Tongue (tissue), 1 donor: ENCODE measurements at regions not wholly inside any gene's neighbourhood (a gene's known extent, or its start where the extent isn't known, plus 50 kb on each side); places are given as distances from the start of the nearest gene placed in this dataset.

ENCODE experiments used
- DNase-seq: peaks from one replicate; pipeline ENCODE4 v3.0.0-alpha.2; 2015

GRCh38 chr9:20114974-20115373 is 326.1 kb upstream of the SLC24A2 start:
- DNase-seq = no peak

- DNase-seq = no peak
Measured at GRCh38 chr9:20112205-20112783, 323.5 kb upstream of the SLC24A2 start.

GRCh38 chr9:20111173-20111843 is 322.5 kb upstream of the SLC24A2 start:
- DNase-seq = no peak

- no peak for DNase-seq
Measured at GRCh38 chr9:20095430-20096092, 306.7 kb upstream of the SLC24A2 start.

- no peak for DNase-seq
Measured at GRCh38 chr9:20092561-20092960, 303.7 kb upstream of the SLC24A2 start.

- DNase-seq = peak; percentile 64
Measured at GRCh38 chr9:20087481-20087880, 298.6 kb upstream of the SLC24A2 start.

GRCh38 chr9:20085842-20086241 is 297.0 kb upstream of the SLC24A2 start:
- DNase-seq = no peak

- DNase-seq = no peak
Measured at GRCh38 chr9:20084125-20084524, 295.3 kb upstream of the SLC24A2 start.

GRCh38 chr9:20083390-20083789 is 294.6 kb upstream of the SLC24A2 start:
- no peak for DNase-seq

- DNase-seq = no peak
Measured at GRCh38 chr9:20082831-20083230, 294.0 kb upstream of the SLC24A2 start.

- DNase-seq = no peak
Measured at GRCh38 chr9:20082406-20082805, 293.6 kb upstream of the SLC24A2 start.

GRCh38 chr9:20078246-20078645 is 289.4 kb upstream of the SLC24A2 start:
- no peak for DNase-seq

- DNase-seq = no peak
Measured at GRCh38 chr9:20074291-20074690, 285.5 kb upstream of the SLC24A2 start.

- DNase-seq = no peak
Measured at GRCh38 chr9:20070336-20070735, 281.5 kb upstream of the SLC24A2 start.

GRCh38 chr9:20065796-20066700 is 277.2 kb upstream of the SLC24A2 start:
- DNase-seq = peak; percentile 19

- no peak for DNase-seq
Measured at GRCh38 chr9:20065046-20065445, 276.2 kb upstream of the SLC24A2 start.

- no peak for DNase-seq
Measured at GRCh38 chr9:20054734-20055133, 265.9 kb upstream of the SLC24A2 start.

- DNase-seq = no peak
Measured at GRCh38 chr9:20048985-20049384, 260.1 kb upstream of the SLC24A2 start.

GRCh38 chr9:20048437-20048836 is 259.6 kb upstream of the SLC24A2 start:
- no peak for DNase-seq

GRCh38 chr9:20044686-20045085 is 255.8 kb upstream of the SLC24A2 start:
- no peak for DNase-seq

GRCh38 chr9:20043461-20043860 is 254.6 kb upstream of the SLC24A2 start:
- no peak for DNase-seq

- no peak for DNase-seq
Measured at GRCh38 chr9:20043035-20043434, 254.2 kb upstream of the SLC24A2 start.
